ENCODE measurements at regions not wholly inside any gene's neighbourhood (a gene's known extent, or its start where the extent isn't known, plus 50 kb on each side); places are given as distances from the start of the nearest gene placed in this dataset.

- Histone ChIP-seq H4K20me1 (replicated peaks; ENCODE audit: control insufficient read depth, extremely low read depth, insufficient read depth, low read length) (no peaks in the 10 kb centered on the region), H3K4me1 (ENCODE audit: control insufficient read depth, extremely low read depth, insufficient read depth, low read length) (no peaks in the 10 kb centered on the region), H2AFZ (ENCODE audit: low read depth, low read length) (no peak overlapping the region), H3K4me3 (replicated peaks in 1 of 3; ENCODE audit: insufficient read depth in 1 of 3, low read depth in 1 of 3, low read length in 3 of 3) (no peak overlapping the region), H3K9me1 (replicated peaks; ENCODE audit: control insufficient read depth, extremely low read depth, insufficient read depth, low read length) (no peaks in the 10 kb centered on the region), H3K27me3 (ENCODE audit: control insufficient read depth in 2 of 2, insufficient read depth in 2 of 2, low read length in 2 of 2) (peaks cover 0 to 3% of the 10 kb centered on the region in 2 experiments), H3K9ac (replicated peaks; ENCODE audit: extremely low read depth, insufficient read depth, low read length) (no peak overlapping the region), H3K36me3 (ENCODE audit: control insufficient read depth in 2 of 2, extremely low read depth in 1 of 2, insufficient read depth in 2 of 2, low read length in 2 of 2) (no peaks in the 10 kb centered on the region), H3K27ac (ENCODE audit: insufficient read depth, low read depth, low read length) (no peak overlapping the region), H3K79me2 (ENCODE audit: control insufficient read depth, insufficient read depth, low read length) (no peaks in the 10 kb centered on the region), H3K4me2 (ENCODE audit: insufficient read depth, low read length) (no peak overlapping the region), H3K9me3 (replicated peaks; ENCODE audit: control insufficient read depth, insufficient read depth, low read length) (no peaks in the 10 kb centered on the region)
- TF ChIP-seq EZH2 (IDR thresholded peaks at IDR 0.05; ENCODE audit: borderline replicate concordance, low read depth, low read length, severe bottlenecking) (no peak), GATA2 (IDR thresholded peaks at IDR 0.05; ENCODE audit: insufficient read depth, insufficient read length, low read depth, low read length) (no peak), JUN (IDR thresholded peaks at IDR 0.05; ENCODE audit: borderline replicate concordance, insufficient read depth, insufficient read length, low read depth) (no peak), MAX (IDR thresholded peaks at IDR 0.05; ENCODE audit: insufficient read depth, insufficient read length) (no peak)
- no TSS peak for BruUV-seq (replicated peaks)
- dilution Hi-C loops (cut with MboI; ENCODE audit: extremely low pct_ligation_motif_present, low sequenced_read_pairs) = no loop called here
- intact Hi-C loops (cut with micrococcal nuclease) = loop anchor here (5.0 kb wide), 1 partner anchor 712 kb away; no protein-coding TSS in a partner anchor
- DNase-seq (ENCODE audit: low read depth, low spot score) (peak; percentile 21), FAIRE-seq (no peak)
- ChIA-PET CTCF (interaction anchor here (0.9 to 1.4 kb wide), 7 partner anchors 9 to 711 kb away, joined by 3 to 7 read pairs (median 3); no protein-coding TSS in a partner anchor), POLR2A (no interaction called here)
Observed at GRCh38 chr7:127514499-127514898, 70.9 kb downstream of the GCC1 start.

- no peak for TF ChIP-seq GATA2 (IDR thresholded peaks at IDR 0.05; ENCODE audit: insufficient read depth, insufficient read length, low read depth, low read length)
- no peak for TF ChIP-seq POLR2AphosphoS5 (IDR thresholded peaks at IDR 0.05; ENCODE audit: insufficient read depth, low read depth, low read length)
- TF ChIP-seq POLR2A (IDR thresholded peaks at IDR 0.05; ENCODE audit: low read depth, low read length) = no peak
- TF ChIP-seq CTCF (IDR thresholded peaks at IDR 0.05; ENCODE audit: extremely low read depth in 1 of 2, insufficient read depth in 1 of 2, low read depth in 1 of 2, low read length in 2 of 2) = no peak
- TF ChIP-seq JUN (IDR thresholded peaks at IDR 0.05; ENCODE audit: borderline replicate concordance, insufficient read depth, insufficient read length, low read depth) = no peak
- TF ChIP-seq FOS (IDR thresholded peaks at IDR 0.05; ENCODE audit: borderline replicate concordance, insufficient read depth, low read length) = no peak
- TF ChIP-seq MAX (IDR thresholded peaks at IDR 0.05; ENCODE audit: insufficient read depth, insufficient read length) = no peak
- no peak for TF ChIP-seq EZH2 (IDR thresholded peaks at IDR 0.05; ENCODE audit: borderline replicate concordance, low read depth, low read length, severe bottlenecking)
- TF ChIP-seq MYC (IDR thresholded peaks at IDR 0.05; ENCODE audit: low read depth, low read length) = no peak
- intact Hi-C loops (cut with micrococcal nuclease) = loop anchor here (5.0 kb wide), 1 partner anchor 711 kb away; no protein-coding TSS in a partner anchor
- Histone ChIP-seq H3K36me3 (ENCODE audit: control insufficient read depth in 2 of 2, extremely low read depth in 1 of 2, insufficient read depth in 2 of 2, low read length in 2 of 2) (no peaks in the 10 kb centered on the region), H3K79me2 (ENCODE audit: control insufficient read depth, insufficient read depth, low read length) (no peaks in the 10 kb centered on the region), H3K27ac (ENCODE audit: insufficient read depth, low read depth, low read length) (no peak overlapping the region), H3K4me2 (ENCODE audit: insufficient read depth, low read length) (no peak overlapping the region), H3K9me3 (replicated peaks; ENCODE audit: control insufficient read depth, insufficient read depth, low read length) (no peaks in the 10 kb centered on the region), H3K4me3 (replicated peaks in 1 of 3; ENCODE audit: insufficient read depth in 1 of 3, low read depth in 1 of 3, low read length in 3 of 3) (no peak overlapping the region), H3K27me3 (ENCODE audit: control insufficient read depth in 2 of 2, insufficient read depth in 2 of 2, low read length in 2 of 2) (peaks cover 2 to 3% of the 10 kb centered on the region in 2 experiments), H2AFZ (ENCODE audit: low read depth, low read length) (no peak overlapping the region), H4K20me1 (replicated peaks; ENCODE audit: control insufficient read depth, extremely low read depth, insufficient read depth, low read length) (no peaks in the 10 kb centered on the region), H3K4me1 (ENCODE audit: control insufficient read depth, extremely low read depth, insufficient read depth, low read length) (no peaks in the 10 kb centered on the region), H3K9ac (replicated peaks; ENCODE audit: extremely low read depth, insufficient read depth, low read length) (no peak overlapping the region), H3K9me1 (replicated peaks; ENCODE audit: control insufficient read depth, extremely low read depth, insufficient read depth, low read length) (no peaks in the 10 kb centered on the region)
- BruUV-seq (replicated peaks) = no TSS peak
- DNase-seq (ENCODE audit: low read depth, low spot score) (no peak), FAIRE-seq (no peak)
- ChIA-PET CTCF (interaction anchor here (0.7 to 1.1 kb wide), 2 partner anchors 166 to 710 kb away, joined by 3 to 6 read pairs; no protein-coding TSS in a partner anchor), POLR2A (no interaction called here)
- dilution Hi-C loops (cut with MboI; ENCODE audit: extremely low pct_ligation_motif_present, low sequenced_read_pairs) = no loop called here
Observed at GRCh38 chr7:127513311-127513710, 72.1 kb downstream of the GCC1 start.

Data from endothelial cell of umbilical vein (primary cell).